ENCODE measurements at regions not wholly inside any gene's neighbourhood (a gene's known extent, or its start where the extent isn't known, plus 50 kb on each side); places are given as distances from the start of the nearest gene placed in this dataset.

DNA sequence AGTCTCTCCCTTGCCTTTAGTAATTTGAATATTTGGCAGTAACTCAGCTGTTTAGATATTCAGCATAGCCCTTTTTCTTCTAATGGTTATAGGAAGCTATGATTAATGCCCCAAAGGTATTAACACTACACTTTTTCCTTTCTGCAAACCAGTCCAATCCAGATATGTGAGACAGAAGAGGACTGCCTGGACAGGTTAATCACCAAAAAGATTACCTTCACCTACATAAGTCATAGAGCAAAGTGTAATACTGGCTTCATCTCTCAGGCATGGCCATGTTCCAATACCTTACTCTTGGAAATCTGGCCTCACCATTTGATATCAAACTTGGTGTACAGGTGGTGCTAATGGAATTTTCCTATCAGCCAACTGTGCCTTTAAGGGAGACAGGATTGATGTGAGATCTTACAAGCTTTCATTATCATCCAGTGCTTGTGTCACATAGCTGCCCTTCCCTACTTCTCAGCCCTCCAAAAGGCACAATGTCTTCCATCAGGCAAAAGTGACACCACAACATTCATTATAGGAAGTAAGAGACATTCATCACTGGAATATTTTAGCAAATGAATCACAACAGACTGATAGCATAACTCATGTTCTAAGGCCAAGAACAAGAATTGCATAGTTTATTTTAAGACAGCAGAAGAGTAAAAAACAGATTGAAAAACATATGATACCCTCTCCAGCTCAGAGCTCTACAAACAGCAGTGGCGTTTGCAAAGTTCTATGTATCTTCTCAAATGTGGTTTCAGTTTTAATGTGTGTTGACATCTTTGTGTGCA is 91.2 kb upstream of the PAM start:
- Histone ChIP-seq H3K4me3 (no peak overlapping the region), H3K9me3 (no peaks in the 10 kb centered on the region), H3K27me3 (no peaks in the 10 kb centered on the region), H3K36me3 (no peaks in the 10 kb centered on the region), H3K4me1 (peaks cover 17% of the 10 kb centered on the region), H3K27ac (no peak overlapping the region)
- DNase-seq (ENCODE audit: extremely low spot score in 2 of 2) = no peak
- TF ChIP-seq, protein P1, sequence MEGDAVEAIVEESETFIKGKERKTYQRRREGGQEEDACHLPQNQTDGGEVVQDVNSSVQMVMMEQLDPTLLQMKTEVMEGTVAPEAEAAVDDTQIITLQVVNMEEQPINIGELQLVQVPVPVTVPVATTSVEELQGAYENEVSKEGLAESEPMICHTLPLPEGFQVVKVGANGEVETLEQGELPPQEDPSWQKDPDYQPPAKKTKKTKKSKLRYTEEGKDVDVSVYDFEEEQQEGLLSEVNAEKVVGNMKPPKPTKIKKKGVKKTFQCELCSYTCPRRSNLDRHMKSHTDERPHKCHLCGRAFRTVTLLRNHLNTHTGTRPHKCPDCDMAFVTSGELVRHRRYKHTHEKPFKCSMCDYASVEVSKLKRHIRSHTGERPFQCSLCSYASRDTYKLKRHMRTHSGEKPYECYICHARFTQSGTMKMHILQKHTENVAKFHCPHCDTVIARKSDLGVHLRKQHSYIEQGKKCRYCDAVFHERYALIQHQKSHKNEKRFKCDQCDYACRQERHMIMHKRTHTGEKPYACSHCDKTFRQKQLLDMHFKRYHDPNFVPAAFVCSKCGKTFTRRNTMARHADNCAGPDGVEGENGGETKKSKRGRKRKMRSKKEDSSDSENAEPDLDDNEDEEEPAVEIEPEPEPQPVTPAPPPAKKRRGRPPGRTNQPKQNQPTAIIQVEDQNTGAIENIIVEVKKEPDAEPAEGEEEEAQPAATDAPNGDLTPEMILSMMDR (IDR thresholded peaks at IDR 0.05) = no peak
- peak in 1 of 2 donors; percentile 14 for TF ChIP-seq POLR2AphosphoS5 (IDR thresholded peaks at IDR 0.05; ENCODE audit: insufficient read depth in 1 of 2, low read depth in 1 of 2)
- intact Hi-C loops (cut with DNase I) = no loop called here

DNA sequence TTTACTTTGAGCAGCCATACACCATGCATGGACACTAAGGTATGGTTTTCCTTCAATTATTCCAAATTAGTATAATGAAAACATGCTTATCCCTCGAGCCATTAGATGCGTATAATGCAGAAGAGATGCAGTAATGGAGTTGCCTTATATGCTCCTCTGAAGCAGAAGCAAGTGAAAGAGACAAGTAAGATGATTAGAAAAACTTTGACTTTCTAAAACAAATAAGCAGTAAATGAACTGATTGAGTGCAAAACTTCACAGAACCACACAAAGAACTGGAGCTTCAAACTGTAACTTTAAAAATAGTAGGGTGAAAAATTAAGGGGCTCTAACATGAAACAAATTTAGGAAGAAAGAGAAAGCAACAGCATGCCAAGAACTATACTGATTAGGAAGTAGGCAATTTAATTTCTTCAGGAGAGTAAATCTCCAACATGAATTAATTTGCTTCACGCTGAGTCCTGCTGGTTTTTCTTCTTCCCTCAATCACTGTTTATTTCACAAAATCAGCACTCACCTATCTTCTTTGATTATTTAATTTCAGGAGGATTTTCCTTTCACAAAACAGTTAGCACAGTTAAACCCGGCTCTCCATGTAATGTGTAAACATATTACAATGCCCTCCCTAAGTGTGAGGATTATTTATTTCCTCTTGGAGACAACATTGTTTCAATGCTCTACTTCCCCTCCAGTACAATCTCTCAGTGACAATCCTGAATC is 90.3 kb upstream of the PAM start:
- H3K4me3 ChIP-seq = no peak overlapping the region
- H3K9me3 ChIP-seq = no peaks in the 10 kb centered on the region
- H3K27ac ChIP-seq = no peak overlapping the region
- H3K4me1 ChIP-seq = peaks cover 17% of the 10 kb centered on the region
- intact Hi-C loops (cut with DNase I) = no loop called here
- no peaks in the 10 kb centered on the region for H3K36me3 ChIP-seq
- TF ChIP-seq, protein P1 (IDR thresholded peaks at IDR 0.05) = no peak
- TF ChIP-seq POLR2A (IDR thresholded peaks at IDR 0.05) (no peak), POLR2AphosphoS5 (IDR thresholded peaks at IDR 0.05; ENCODE audit: insufficient read depth in 1 of 2, low read depth in 1 of 2) (no peak)
- no peaks in the 10 kb centered on the region for H3K27me3 ChIP-seq
- DNase-seq (ENCODE audit: extremely low spot score in 2 of 2) = no peak

DNA sequence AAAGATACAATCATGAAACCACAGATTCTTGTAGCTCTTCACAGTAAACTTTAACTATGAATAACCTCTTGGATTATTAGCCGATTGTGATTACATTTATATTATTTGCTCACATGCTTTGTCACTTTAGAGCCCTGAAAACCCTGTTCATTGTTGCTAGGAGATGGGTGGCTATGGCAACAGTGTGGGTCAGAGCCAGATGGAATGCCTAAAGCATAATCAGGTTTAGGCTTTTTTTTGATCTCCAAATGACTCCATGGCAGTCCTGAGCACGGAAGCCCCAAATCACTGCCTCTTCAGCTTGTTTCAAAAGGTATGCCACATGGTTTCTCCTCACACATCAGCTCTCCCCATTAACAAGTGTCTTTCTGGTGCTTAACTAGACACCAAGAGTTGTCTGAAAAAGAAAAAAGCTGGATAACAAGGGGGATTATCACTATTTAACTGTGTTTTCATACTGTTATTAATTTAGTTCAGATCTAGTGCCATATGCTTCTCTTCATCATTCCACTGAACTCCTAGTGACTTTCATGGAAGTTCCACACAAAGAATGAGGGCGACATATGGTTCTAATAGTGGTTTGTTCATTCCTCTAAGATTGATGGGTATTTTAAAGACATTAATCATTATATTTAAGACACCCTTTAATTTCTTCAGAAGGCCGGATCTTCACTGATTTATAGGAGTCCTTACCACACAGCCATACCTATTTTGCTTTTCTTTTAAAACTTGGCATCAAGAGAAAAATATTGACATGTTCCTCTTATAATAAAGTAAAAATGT is 88.8 kb upstream of the PAM start:
- Histone ChIP-seq H3K36me3 (no peaks in the 10 kb centered on the region), H3K27me3 (no peaks in the 10 kb centered on the region), H3K27ac (no peak overlapping the region), H3K4me1 (peaks cover 17% of the 10 kb centered on the region), H3K4me3 (no peak overlapping the region), H3K9me3 (no peaks in the 10 kb centered on the region)
- TF ChIP-seq, protein P1 (IDR thresholded peaks at IDR 0.05) = no peak
- TF ChIP-seq POLR2AphosphoS5 (IDR thresholded peaks at IDR 0.05; ENCODE audit: insufficient read depth in 1 of 2, low read depth in 1 of 2) = no peak
- TF ChIP-seq POLR2A (IDR thresholded peaks at IDR 0.05) = no peak
- no peak for DNase-seq (ENCODE audit: extremely low spot score in 2 of 2)
- intact Hi-C loops (cut with DNase I) = no loop called here

DNA sequence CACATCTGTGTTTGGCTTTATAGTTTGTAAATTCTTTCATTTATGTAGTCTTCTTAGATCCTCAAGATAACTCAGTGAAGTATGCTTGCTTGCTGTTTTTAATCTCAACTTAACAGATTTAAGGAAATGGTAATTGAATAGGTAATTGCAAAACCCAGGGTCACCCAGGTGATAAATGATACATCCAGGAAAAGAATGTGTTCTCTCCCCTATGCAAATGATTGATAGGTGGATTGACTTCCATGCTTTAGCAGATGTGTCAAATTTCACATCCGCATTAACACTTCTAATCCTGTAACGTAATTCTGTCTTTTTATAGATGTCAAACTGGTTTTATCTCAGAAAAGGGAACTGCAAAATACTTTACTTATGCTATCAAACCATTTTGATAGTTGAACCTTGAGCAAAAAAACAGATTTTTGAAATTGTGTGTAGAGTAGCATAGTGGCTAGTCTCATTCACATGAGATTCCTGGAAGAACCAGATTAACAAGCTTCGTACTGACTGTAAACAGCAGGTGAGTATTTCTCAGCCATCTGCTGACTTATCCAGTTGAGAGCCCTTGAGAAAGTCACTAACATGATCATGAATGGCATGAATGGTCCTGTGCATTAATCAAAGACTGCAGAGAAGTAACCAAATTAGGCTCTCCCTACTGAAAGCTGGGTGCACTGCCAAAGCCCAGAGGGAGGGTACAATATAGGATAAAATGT is 86.7 kb upstream of the PAM start:
- Histone ChIP-seq H3K4me3 (no peak overlapping the region), H3K27me3 (no peaks in the 10 kb centered on the region), H3K9me3 (no peaks in the 10 kb centered on the region), H3K27ac (no peak overlapping the region), H3K4me1 (peaks cover 17% of the 10 kb centered on the region), H3K36me3 (no peaks in the 10 kb centered on the region)
- intact Hi-C loops (cut with DNase I) = no loop called here
- DNase-seq (ENCODE audit: extremely low spot score in 2 of 2) = no peak
- TF ChIP-seq, protein P1 (IDR thresholded peaks at IDR 0.05) = no peak
- TF ChIP-seq POLR2AphosphoS5 (IDR thresholded peaks at IDR 0.05; ENCODE audit: insufficient read depth in 1 of 2, low read depth in 1 of 2) = no peak
- TF ChIP-seq POLR2A (IDR thresholded peaks at IDR 0.05) = no peak
